ENCODE measurements at regions not wholly inside any gene's neighbourhood (a gene's known extent, or its start where the extent isn't known, plus 50 kb on each side); places are given as distances from the start of the nearest gene placed in this dataset.

GRCh38 chr6:122220254-122220653, 179.2 kb upstream of the HSF2 start:
- no peak for DNase-seq (ENCODE audit: extremely low spot score)
- TF ChIP-seq CTCF (IDR thresholded peaks at IDR 0.05; ENCODE audit: control extremely low read depth, extremely low read depth, low read depth, missing control alignments): no peak
- ChIA-PET CTCF (interaction anchor here (2.1 kb wide), 1 partner anchor 14 kb away, joined by 4 read pairs; no protein-coding TSS in a partner anchor), POLR2A (no interaction called here)

GRCh38 chr6:122222761-122223160, 176.7 kb upstream of the HSF2 start:
- DNase-seq (ENCODE audit: extremely low spot score): no peak
- POLR2A ChIA-PET: no interaction called here
- CTCF ChIA-PET: interaction anchor here (2.0 kb wide), 1 partner anchor 20 kb away, joined by 4 read pairs; no protein-coding TSS in a partner anchor
- TF ChIP-seq CTCF (IDR thresholded peaks at IDR 0.05; ENCODE audit: control extremely low read depth, extremely low read depth, low read depth, missing control alignments): no peak

- TF ChIP-seq CTCF (IDR thresholded peaks at IDR 0.05; ENCODE audit: control extremely low read depth, extremely low read depth, low read depth, missing control alignments): no peak
- CTCF ChIA-PET: interaction anchor here (2.0 kb wide), 1 partner anchor 20 kb away, joined by 4 read pairs; no protein-coding TSS in a partner anchor
Observed at GRCh38 chr6:122223251-122223650, 176.2 kb upstream of the HSF2 start.

GRCh38 chr6:122238861-122239260, 160.6 kb upstream of the HSF2 start:
- ChIA-PET POLR2A (no interaction called here), CTCF (interaction anchor here (1.9 kb wide), 1 partner anchor 33 kb away, joined by 4 read pairs; no protein-coding TSS in a partner anchor)
- TF ChIP-seq CTCF (IDR thresholded peaks at IDR 0.05; ENCODE audit: control extremely low read depth, extremely low read depth, low read depth, missing control alignments): no peak
- no peak for DNase-seq (ENCODE audit: extremely low spot score)

More at GRCh38 chr6:122223251-122223650, 176.2 kb upstream of the HSF2 start:
- no peak for DNase-seq (ENCODE audit: extremely low spot score)
- POLR2A ChIA-PET: no interaction called here

GRCh38 chr6:122246906-122247658, 152.4 kb upstream of the HSF2 start:
- DNase-seq (ENCODE audit: extremely low spot score): no peak
- TF ChIP-seq CTCF (IDR thresholded peaks at IDR 0.05; ENCODE audit: control extremely low read depth, extremely low read depth, low read depth, missing control alignments): no peak
- ChIA-PET POLR2A (no interaction called here), CTCF (interaction anchor here (1.2 kb wide), 1 partner anchor 13 kb away, joined by 4 read pairs; no protein-coding TSS in a partner anchor)

- DNase-seq (ENCODE audit: extremely low spot score): no peak
- ChIA-PET POLR2A (no interaction called here), CTCF (interaction anchor here (1.2 kb wide), 1 partner anchor 12 kb away, joined by 4 read pairs; no protein-coding TSS in a partner anchor)
- TF ChIP-seq CTCF (IDR thresholded peaks at IDR 0.05; ENCODE audit: control extremely low read depth, extremely low read depth, low read depth, missing control alignments): no peak
Observed at GRCh38 chr6:122248001-122248669, 151.3 kb upstream of the HSF2 start.
